Neural crest cell (in vitro differentiated cells): ENCODE measurements at regions not wholly inside any gene's neighbourhood (a gene's known extent, or its start where the extent isn't known, plus 50 kb on each side); places are given as distances from the start of the nearest gene placed in this dataset.
A peak's percentile ranks its signal among the peaks of the same experiment; 100 is the strongest.
"Not testable (repeated sequence)": the region's sequence is repeated elsewhere in the genome, so short reads cannot be mapped to it uniquely, and the experiment has no call there.

Experiments
- DNase-seq: peaks from one replicate; pipeline ENCODE4 v3.0.0; 2021; ENCODE audit warnings: low read depth, mixed read lengths, low spot score
- H3K27ac Mint-ChIP-seq: one replicate; pipeline ENCODE4 v1.8.0; 2021; ENCODE audit warnings: mild to moderate bottlenecking, mixed read lengths; ENCODE audit not compliant: unreplicated experiment
- H3K27me3 Mint-ChIP-seq: 2 replicates; pipeline ENCODE4 v1.8.0; 2021; ENCODE audit warnings: low read depth, mild to moderate bottlenecking, mixed read lengths
- H3K36me3 Mint-ChIP-seq: 2 replicates; pipeline ENCODE4 v1.8.0; 2021; ENCODE audit warnings: low read depth, mild to moderate bottlenecking, mixed read lengths
- H3K4me1 Mint-ChIP-seq: 2 replicates; pipeline ENCODE4 v1.8.0; 2021; ENCODE audit warnings: mixed read lengths
- H3K4me3 Mint-ChIP-seq: one replicate; pipeline ENCODE4 v1.8.0; 2021; ENCODE audit warnings: mild to moderate bottlenecking, mixed read lengths
- H3K9me3 Mint-ChIP-seq: 2 replicates; pipeline ENCODE4 v1.8.0; 2021; ENCODE audit warnings: mixed read lengths
- TF ChIP-seq, protein P1 (sequence below): fragments of 200-600 bp; sonication (generic); conservative IDR thresholded peaks from 2 replicates; pipeline ENCODE4 v1.5.0; 2021; ENCODE audit warnings: antibody characterized with exemption, mild to moderate bottlenecking

DNA sequence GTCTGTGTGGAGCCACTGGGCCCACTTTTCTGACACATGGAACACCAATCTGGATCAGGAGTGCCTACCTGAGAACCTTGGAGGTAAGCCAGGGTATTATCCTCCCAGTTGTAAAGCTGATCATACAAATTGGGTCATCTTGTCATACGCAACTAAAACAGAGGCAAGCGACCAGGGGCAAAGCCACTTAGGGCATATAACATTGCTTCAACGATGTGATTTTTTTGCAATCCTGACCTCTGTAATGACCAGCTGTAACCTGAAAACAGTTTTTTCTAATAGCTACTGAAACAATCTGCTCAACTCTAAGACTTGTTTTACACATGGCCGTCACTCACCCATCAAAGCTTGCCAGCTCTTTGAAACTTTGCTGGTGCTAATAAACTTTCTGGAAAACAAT is 261.5 kb upstream of the AGTR2 start:
- H3K27ac Mint-ChIP-seq = no peak overlapping the region

DNA sequence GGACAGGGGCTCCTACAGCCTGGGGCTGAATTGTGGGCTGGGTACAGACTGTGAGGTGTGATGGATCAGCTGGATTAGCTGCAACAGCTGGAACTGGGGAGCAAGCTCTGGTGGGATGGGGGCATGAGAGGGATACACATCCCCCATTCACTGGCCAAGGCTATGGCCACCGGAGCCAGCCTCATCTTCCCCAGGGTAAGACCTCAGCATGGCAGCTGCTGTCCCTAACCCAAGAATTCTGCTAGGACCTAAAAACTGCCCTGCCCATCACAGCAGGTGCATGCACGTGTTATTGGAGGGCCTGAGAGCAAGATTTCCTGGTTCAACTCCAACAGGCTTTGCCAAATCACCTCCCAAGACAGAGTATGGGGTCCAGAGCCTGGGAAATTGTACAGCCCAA is 258.6 kb upstream of the AGTR2 start:
- Mint-ChIP-seq H3K4me3 (no peak overlapping the region), H3K27me3 (no peaks in the 10 kb centered on the region), H3K9me3 (peaks cover 20% of the 10 kb centered on the region), H3K27ac (no peak overlapping the region), H3K36me3 (peaks cover 30% of the 10 kb centered on the region), H3K4me1 (no peaks in the 10 kb centered on the region)
- DNase-seq = no peak
- TF ChIP-seq, protein P1, sequence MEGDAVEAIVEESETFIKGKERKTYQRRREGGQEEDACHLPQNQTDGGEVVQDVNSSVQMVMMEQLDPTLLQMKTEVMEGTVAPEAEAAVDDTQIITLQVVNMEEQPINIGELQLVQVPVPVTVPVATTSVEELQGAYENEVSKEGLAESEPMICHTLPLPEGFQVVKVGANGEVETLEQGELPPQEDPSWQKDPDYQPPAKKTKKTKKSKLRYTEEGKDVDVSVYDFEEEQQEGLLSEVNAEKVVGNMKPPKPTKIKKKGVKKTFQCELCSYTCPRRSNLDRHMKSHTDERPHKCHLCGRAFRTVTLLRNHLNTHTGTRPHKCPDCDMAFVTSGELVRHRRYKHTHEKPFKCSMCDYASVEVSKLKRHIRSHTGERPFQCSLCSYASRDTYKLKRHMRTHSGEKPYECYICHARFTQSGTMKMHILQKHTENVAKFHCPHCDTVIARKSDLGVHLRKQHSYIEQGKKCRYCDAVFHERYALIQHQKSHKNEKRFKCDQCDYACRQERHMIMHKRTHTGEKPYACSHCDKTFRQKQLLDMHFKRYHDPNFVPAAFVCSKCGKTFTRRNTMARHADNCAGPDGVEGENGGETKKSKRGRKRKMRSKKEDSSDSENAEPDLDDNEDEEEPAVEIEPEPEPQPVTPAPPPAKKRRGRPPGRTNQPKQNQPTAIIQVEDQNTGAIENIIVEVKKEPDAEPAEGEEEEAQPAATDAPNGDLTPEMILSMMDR = no peak

More for the DNA sequence above, 261.5 kb upstream of the AGTR2 start:
- TF ChIP-seq, protein P1 = no peak
- H3K36me3 Mint-ChIP-seq = peaks cover 32% of the 10 kb centered on the region
- H3K4me1 Mint-ChIP-seq = no peaks in the 10 kb centered on the region
- H3K27me3 Mint-ChIP-seq = no peaks in the 10 kb centered on the region
- H3K9me3 Mint-ChIP-seq = peaks cover 23% of the 10 kb centered on the region
- no peak overlapping the region for H3K4me3 Mint-ChIP-seq
- DNase-seq = no peak

DNA sequence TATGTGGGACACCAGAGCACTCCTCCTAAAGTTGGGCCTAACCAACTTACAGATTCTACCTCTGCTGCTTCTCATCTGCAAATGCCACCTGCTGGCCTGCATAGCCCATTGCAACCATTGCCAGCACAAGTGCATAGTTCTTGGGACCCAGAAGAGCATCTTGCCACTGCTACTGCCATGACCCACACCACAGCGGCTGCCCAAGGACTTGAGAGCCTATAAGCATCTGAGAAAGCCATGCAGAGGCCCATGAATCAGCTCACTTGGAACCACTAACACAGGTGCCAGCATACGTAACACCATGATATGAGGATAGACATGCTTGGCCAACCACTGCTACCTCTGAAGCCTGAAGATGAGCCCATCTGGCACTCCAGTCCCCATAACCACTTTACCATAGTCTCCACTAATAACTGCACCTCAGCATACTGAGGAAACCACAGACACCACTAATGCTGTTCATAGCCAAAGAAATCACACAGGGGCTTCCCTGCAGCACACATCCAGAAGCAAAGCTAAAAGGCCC is 258.1 kb upstream of the AGTR2 start:
- Mint-ChIP-seq H3K4me1 (no peaks in the 10 kb centered on the region), H3K27ac (no peak overlapping the region), H3K4me3 (no peak overlapping the region), H3K27me3 (no peaks in the 10 kb centered on the region), H3K36me3 (peaks cover 27% of the 10 kb centered on the region), H3K9me3 (peaks cover 17% of the 10 kb centered on the region)
- no peak for DNase-seq
- TF ChIP-seq, protein P1 = peak; percentile 21

DNA sequence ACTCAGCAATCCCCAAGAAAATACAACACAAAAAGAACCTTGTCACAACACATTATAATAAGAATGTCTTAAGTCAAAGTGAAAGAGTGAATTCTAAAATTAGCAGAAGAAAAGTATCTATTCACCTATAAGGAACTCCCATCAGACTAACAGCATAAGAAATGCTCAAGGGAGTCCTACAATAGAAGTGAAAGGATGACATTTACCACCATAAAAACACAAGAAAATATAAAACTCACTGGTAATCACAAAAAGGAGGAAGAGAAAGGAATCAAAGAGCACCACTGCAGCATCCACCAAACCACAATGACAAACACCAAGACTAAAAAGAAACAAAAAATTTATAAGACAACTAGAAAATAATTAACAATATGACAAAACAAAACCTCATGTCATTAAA is 257.0 kb upstream of the AGTR2 start:
- Mint-ChIP-seq H3K27ac (no peak overlapping the region), H3K4me1 (no peaks in the 10 kb centered on the region), H3K27me3 (no peaks in the 10 kb centered on the region), H3K36me3 (peaks cover 21% of the 10 kb centered on the region), H3K4me3 (no peak overlapping the region), H3K9me3 (peaks cover 14% of the 10 kb centered on the region)
- TF ChIP-seq, protein P1 = no peak
- DNase-seq = no peak

DNA sequence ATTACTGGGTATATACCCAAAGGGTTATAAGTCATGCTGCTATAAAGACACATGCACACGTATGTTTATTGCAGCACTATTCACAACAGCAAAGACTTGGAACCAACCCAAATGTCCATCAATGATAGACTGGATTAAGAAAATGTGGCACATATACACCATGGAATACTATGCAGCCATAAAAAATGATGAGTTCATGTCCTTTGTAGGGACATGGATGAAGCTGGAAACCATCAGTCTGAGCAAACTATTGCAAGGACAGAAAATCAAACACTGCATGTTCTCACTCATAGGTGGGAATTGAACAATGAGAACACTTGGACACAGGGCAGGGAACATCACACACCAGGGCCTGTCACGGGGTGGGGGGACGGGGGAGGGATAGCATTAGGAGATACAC is 254.9 kb upstream of the AGTR2 start:
- not testable (repeated sequence) for H3K4me1 Mint-ChIP-seq, DNase-seq, H3K27ac Mint-ChIP-seq, H3K4me3 Mint-ChIP-seq, H3K27me3 Mint-ChIP-seq
- Mint-ChIP-seq H3K9me3 (peaks cover 15% of the 10 kb centered on the region), H3K36me3 (peaks cover 31% of the 10 kb centered on the region)

DNA sequence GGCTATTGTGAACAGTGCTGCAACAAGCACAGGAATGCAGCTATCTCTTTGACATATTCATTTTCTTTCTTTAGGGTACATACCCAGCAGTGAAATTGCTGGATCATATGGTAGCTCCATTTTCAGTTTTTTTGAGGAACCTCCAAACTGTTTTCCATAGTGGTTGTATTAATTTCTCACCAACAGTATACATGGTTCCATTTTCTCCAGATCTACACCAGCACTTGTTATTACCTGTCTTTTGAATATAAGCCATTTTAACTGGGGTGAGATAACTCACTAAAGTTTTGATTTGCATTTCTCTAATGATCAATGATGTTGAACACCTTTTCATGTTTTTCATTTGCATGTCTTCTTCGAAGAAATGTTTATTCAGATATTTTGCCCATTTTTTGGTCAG is 241.1 kb upstream of the AGTR2 start:
- H3K36me3 Mint-ChIP-seq = peaks cover 38% of the 10 kb centered on the region
- no peaks in the 10 kb centered on the region for H3K27me3 Mint-ChIP-seq
- no peak overlapping the region for H3K4me3 Mint-ChIP-seq
- TF ChIP-seq, protein P1 = no peak
- no peaks in the 10 kb centered on the region for H3K4me1 Mint-ChIP-seq
- no peak overlapping the region for H3K27ac Mint-ChIP-seq
- no peak for DNase-seq
- H3K9me3 Mint-ChIP-seq = peaks cover 28% of the 10 kb centered on the region
